ENCODE measurements at regions not wholly inside any gene's neighbourhood (a gene's known extent, or its start where the extent isn't known, plus 50 kb on each side); places are given as distances from the start of the nearest gene placed in this dataset.

DNA sequence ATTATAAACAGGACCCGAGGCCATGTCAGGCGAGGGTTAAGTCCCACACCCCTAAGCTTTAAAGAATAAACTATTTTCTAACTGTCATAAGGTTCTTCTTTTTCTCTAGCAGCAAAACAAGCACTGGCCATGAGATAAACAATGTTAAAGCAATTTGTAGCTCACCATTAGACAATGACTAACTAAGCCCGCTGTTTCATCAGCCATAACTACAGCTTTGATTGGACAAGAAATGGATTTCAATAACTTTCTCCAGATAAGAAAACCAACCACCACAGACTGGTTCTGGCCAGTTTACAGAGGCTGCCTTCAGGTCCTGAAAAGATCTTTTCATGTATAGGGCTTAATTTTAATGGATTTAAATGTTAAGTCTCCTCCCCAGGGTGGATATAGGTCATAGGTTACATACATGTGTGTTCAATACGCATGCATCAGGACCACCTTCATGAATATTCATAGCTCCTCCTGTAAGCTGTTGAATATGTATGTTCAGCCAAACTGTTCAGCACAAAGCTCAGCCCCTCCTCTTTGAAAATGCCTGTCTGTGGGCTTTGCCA, 108.7 kb upstream of the RAB6C start:
- Histone ChIP-seq H3K4me3 (ENCODE audit: low read depth, low read length) (no peak overlapping the region), H3K9me3 (ENCODE audit: control insufficient read depth, insufficient read depth, low read length) (no peaks in the 10 kb centered on the region), H3K27me3 (ENCODE audit: control insufficient read depth, insufficient read depth, low read length) (no peaks in the 10 kb centered on the region), H3K27ac (ENCODE audit: low read depth, low read length) (no peak overlapping the region)
- ChIA-PET POLR2A (no interaction called here), CTCF (no interaction called here)
- TF ChIP-seq, protein P1, sequence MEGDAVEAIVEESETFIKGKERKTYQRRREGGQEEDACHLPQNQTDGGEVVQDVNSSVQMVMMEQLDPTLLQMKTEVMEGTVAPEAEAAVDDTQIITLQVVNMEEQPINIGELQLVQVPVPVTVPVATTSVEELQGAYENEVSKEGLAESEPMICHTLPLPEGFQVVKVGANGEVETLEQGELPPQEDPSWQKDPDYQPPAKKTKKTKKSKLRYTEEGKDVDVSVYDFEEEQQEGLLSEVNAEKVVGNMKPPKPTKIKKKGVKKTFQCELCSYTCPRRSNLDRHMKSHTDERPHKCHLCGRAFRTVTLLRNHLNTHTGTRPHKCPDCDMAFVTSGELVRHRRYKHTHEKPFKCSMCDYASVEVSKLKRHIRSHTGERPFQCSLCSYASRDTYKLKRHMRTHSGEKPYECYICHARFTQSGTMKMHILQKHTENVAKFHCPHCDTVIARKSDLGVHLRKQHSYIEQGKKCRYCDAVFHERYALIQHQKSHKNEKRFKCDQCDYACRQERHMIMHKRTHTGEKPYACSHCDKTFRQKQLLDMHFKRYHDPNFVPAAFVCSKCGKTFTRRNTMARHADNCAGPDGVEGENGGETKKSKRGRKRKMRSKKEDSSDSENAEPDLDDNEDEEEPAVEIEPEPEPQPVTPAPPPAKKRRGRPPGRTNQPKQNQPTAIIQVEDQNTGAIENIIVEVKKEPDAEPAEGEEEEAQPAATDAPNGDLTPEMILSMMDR (IDR thresholded peaks at IDR 0.05; ENCODE audit: low read depth, low read length), result no peak
- DNase-seq (ENCODE audit: low read depth, low spot score), result no peak

DNA sequence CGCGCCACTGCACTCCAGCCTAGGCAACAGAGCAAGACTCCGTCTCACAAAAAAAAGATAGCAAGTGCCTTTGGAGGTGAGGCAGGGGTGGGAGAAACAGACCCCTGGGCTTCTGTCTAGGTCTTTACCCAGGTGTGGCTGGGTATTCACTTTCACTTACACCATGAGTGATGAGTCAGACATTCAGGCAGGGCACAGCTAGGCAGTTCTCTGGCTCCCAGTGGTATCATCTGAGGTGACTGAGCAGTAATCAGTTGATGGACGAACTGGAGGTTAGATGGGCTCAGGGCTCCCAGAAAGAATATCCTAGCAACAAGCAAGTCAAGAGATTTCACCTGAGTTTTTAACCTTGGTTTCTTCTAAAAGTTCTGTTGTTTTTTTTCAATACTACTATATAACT, 107.0 kb upstream of the RAB6C start:
- H3K9me3 ChIP-seq (ENCODE audit: control insufficient read depth, insufficient read depth, low read length), result no peaks in the 10 kb centered on the region
- TF ChIP-seq, protein P1 (IDR thresholded peaks at IDR 0.05; ENCODE audit: low read depth, low read length), result no peak
- H3K27ac ChIP-seq (ENCODE audit: low read depth, low read length), result no peak overlapping the region
- no peak for DNase-seq (ENCODE audit: low read depth, low spot score)
- no peaks in the 10 kb centered on the region for H3K27me3 ChIP-seq (ENCODE audit: control insufficient read depth, insufficient read depth, low read length)
- POLR2A ChIA-PET, result no interaction called here
- CTCF ChIA-PET, result no interaction called here
- no peak overlapping the region for H3K4me3 ChIP-seq (ENCODE audit: low read depth, low read length)

DNA sequence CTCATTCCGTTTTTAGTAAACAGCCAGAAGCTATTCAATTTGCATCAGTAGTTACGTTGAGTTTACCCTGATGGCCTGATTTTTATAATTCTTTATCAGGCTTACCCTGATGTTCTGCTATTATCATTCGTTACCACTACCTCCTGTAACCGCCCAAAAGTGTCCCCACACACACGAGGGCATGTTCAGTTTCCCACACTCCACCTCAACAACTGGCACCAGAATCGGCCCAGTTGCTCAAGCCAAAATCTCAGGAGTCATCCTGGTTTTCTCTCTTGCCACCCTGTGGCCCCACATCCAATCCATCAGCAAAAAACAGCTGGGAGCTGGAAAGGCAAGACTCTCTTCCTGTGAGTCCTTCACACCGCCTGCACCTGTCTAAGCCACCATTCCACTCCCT, 102.9 kb upstream of the RAB6C start:
- Histone ChIP-seq H3K27ac (ENCODE audit: low read depth, low read length) (no peak overlapping the region), H3K9me3 (ENCODE audit: control insufficient read depth, insufficient read depth, low read length) (no peaks in the 10 kb centered on the region; the same call in 1 of the 2 replicates), H3K4me3 (ENCODE audit: low read depth, low read length) (no peak overlapping the region), H3K27me3 (ENCODE audit: control insufficient read depth, insufficient read depth, low read length) (no peaks in the 10 kb centered on the region)
- TF ChIP-seq, protein P1 (IDR thresholded peaks at IDR 0.05; ENCODE audit: low read depth, low read length), result no peak
- no peak for DNase-seq (ENCODE audit: low read depth, low spot score)
- POLR2A ChIA-PET, result no interaction called here
- CTCF ChIA-PET, result no interaction called here

DNA sequence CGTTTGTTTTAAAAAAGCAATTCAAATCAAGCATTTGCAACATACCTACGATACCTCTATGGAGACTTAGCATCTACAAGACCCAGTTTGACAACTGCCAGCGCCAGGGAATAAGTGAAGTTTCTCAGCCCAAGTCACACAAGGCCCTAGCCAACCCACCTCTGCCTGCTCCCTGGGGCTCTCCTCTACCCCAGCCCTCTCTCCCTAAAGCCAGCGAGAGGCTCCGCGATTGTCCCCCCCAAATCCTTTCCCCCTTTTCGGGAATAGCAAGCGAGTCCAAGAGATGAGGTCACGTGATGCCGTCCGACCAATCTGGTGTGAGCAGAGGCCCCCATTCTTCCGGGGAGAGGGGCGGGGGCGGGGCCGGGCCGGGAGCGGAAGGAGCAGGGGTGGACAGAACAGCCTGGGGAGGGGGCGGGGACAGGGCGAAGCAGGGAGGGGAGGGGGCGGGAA, 102.2 kb upstream of the RAB6C start:
- CTCF ChIA-PET, result no interaction called here
- POLR2A ChIA-PET, result no interaction called here
- Histone ChIP-seq H3K27me3 (ENCODE audit: control insufficient read depth, insufficient read depth, low read length) (no peaks in the 10 kb centered on the region), H3K4me3 (ENCODE audit: low read depth, low read length) (peak overlapping the region; percentile 72), H3K9me3 (ENCODE audit: control insufficient read depth, insufficient read depth, low read length) (no peaks in the 10 kb centered on the region; the same call in 1 of the 2 replicates), H3K27ac (ENCODE audit: low read depth, low read length) (no peak overlapping the region)
- DNase-seq (ENCODE audit: low read depth, low spot score), result peak; percentile 27
- TF ChIP-seq, protein P1 (IDR thresholded peaks at IDR 0.05; ENCODE audit: low read depth, low read length), result no peak

DNA sequence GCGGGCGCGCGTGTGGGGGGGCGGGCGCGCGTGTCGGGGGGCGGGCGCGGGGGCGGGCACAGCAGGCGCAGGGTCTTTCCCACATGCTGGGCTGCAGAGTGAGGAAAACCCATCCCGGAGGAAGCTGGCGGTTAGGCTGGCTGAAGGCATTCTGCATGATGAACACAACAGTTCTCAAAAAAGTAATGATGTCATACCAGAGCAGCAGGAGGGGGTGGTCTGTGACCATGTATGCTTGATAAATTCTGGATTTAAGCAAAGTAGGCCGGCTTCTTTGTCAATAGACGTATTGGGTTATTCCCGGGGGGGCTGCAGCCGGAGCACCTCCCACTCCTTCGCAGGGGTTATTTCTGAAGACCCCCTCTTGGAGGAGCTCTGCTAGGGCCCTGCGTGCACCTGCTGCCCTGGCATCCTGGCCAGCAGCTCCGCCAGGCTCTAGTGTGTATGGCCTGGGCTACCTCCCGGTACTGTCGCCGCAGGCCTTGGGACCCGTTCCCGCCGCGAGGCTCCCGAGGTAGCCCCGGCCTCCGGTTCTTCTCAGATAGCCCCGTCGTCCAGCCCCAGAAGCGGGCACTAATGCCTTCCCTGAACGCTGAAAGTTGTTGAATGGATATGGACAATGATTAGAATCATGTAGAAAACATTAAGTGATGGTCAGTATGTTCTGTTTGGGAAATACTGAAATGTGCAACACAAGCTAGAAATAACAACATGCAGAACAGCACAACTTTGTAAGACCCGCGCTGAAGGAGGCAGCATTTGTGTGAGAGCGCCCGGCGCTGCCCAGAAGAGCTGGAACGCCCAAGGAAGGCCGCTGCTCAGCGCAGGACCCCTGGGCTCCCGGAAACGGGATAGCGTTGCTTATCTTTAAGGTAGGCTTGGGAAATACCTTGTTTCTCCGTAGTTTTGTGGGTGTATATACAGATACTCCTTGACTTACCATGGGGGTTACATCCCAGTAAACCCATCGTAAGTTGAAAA, 101.4 kb upstream of the RAB6C start:
- DNase-seq (ENCODE audit: low read depth, low spot score), result no peak
- H3K9me3 ChIP-seq (ENCODE audit: control insufficient read depth, insufficient read depth, low read length), result no peaks in the 10 kb centered on the region; the same call in 1 of the 2 replicates
- CTCF ChIA-PET, result no interaction called here
- no peaks in the 10 kb centered on the region for H3K27me3 ChIP-seq (ENCODE audit: control insufficient read depth, insufficient read depth, low read length)
- TF ChIP-seq, protein P1 (IDR thresholded peaks at IDR 0.05; ENCODE audit: low read depth, low read length), result no peak
- no peak overlapping the region for H3K27ac ChIP-seq (ENCODE audit: low read depth, low read length)
- POLR2A ChIA-PET, result no interaction called here
- peak overlapping the region; percentile 49 for H3K4me3 ChIP-seq (ENCODE audit: low read depth, low read length)

All from AG04450 (cell line).